ENCODE measurements at regions not wholly inside any gene's neighbourhood (a gene's known extent, or its start where the extent isn't known, plus 50 kb on each side); places are given as distances from the start of the nearest gene placed in this dataset.
A peak's percentile ranks its signal among the peaks of the same experiment; 100 is the strongest.
"Not testable (repeated sequence)": the region's sequence is repeated elsewhere in the genome, so short reads cannot be mapped to it uniquely, and the experiment has no call there.

DNA sequence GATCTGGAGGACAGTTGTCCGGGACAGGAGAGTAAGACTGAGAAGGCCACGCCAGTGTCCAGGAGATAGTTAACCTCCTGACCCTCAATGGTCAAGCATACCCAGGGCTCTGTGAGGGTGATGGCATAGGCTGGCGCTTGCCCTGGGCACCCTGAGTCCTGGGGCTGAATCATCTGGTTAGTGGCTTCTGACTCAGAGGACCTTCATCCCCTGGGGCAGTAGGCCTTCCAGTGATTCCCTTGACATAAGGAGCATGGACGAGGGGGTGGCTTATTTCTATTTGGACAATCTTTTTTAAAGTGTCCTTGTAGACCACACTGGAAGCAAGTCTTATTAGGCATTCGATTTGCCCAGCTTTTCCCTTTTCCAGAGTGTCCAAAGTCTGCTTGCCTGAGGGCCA, 108.4 kb upstream of the SHISA3 start:
- H3K9me3 ChIP-seq (ENCODE audit: control insufficient read depth, low read length); H3K36me3 ChIP-seq (ENCODE audit: control insufficient read depth, insufficient read depth, low read length, severe bottlenecking); H3K4me3 ChIP-seq (ENCODE audit: low read length); DNase-seq (ENCODE audit: low read depth); H3K9ac ChIP-seq (ENCODE audit: low read length); H3K4me1 ChIP-seq (ENCODE audit: control insufficient read depth, insufficient read depth, low read length); H3K27me3 ChIP-seq (replicated peaks; ENCODE audit: control insufficient read depth, insufficient read depth, low read length): not testable (repeated sequence)

DNA sequence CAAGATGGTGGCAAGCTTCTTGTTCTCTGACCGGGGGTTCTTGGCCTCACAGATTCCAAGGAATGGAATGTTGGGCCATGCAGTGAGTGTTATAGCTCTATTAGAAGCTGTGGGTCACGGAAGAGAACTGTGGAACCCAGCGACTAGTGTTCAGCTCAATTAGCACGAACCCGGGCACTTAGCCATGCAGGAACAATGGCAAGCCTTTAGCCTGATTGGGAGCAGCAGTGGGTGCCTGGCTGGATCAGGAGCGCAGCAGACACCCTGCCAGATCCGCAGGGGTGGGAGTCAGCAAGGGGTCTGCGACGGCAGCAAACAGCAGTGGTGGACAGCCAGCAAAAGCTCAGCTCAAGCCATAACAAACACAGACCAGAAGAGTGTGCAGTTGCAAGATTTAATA, 105.1 kb upstream of the SHISA3 start:
- DNase-seq (ENCODE audit: low read depth); H3K9me3 ChIP-seq (ENCODE audit: control insufficient read depth, low read length); H3K27me3 ChIP-seq (replicated peaks; ENCODE audit: control insufficient read depth, insufficient read depth, low read length); H3K4me1 ChIP-seq (ENCODE audit: control insufficient read depth, insufficient read depth, low read length); H3K9ac ChIP-seq (ENCODE audit: low read length); H3K36me3 ChIP-seq (ENCODE audit: control insufficient read depth, insufficient read depth, low read length, severe bottlenecking); H3K4me3 ChIP-seq (ENCODE audit: low read length): not testable (repeated sequence)

DNA sequence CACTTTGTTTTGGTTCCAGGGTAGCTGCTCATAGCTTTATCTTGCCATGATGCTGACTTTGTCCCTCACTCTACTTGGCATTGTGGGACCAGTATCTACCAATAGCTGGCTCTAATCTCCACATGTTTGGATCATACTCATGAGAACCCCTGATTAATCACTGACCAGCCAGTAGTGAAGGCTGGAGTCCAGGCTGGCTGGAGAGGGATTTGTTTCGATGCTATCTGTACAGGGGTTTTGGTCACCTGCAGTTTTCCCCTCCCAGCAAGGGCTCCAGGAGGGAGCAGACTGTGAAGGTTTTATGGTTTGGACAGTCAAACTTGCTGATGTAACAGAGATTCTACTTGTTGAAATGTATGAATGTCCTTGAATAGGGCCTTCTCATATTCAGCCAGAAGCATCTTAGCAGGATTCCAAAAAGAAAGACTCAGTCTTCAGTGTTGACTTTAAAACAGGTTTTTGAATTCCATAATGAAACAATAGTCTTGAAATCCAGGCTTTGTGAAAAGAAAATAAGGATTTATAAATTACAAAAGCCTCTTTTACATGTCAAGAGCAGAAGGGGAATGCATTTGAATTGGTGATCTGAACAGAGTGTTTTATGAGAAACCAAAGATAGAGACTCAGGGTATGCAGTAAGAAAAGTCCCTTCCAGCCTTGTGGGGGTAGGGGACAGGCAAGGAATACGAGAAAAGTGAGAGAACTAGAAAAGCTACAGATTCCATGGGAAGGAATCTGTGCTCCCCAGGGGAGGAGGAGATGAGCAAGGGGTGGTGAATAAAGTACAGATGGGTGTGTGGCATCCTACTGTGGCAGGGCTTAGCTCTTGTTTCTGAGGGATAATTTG, 103.1 kb upstream of the SHISA3 start:
- Histone ChIP-seq H3K4me1 (ENCODE audit: control insufficient read depth, insufficient read depth, low read length) (no peaks in the 10 kb centered on the region), H3K4me3 (ENCODE audit: low read length) (no peak overlapping the region), H3K27me3 (replicated peaks; ENCODE audit: control insufficient read depth, insufficient read depth, low read length) (peaks cover 5% of the 10 kb centered on the region), H3K9ac (ENCODE audit: low read length) (no peak overlapping the region), H3K36me3 (ENCODE audit: control insufficient read depth, insufficient read depth, low read length, severe bottlenecking) (no peaks in the 10 kb centered on the region), H3K9me3 (ENCODE audit: control insufficient read depth, low read length) (no peaks in the 10 kb centered on the region)
- no peak for DNase-seq (ENCODE audit: low read depth)

DNA sequence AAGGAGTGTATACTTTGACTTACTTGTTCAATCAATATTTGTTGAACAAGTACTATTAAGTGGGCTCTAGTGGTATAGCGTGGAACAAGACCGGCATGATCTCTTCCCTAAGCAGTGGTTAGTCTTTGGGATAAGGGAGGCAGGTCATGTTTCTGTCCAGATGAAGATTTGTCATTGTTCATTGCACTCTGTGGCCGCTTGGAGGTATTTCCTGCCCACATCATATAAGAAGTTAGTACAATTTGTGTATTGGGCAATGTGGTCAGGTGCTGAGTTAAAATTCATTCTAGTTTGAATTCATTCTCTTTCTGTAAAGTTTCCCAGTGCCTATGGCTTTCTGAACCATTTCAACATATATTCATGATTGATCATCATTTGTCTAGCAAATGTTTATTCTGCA, 101.1 kb upstream of the SHISA3 start:
- H3K4me3 ChIP-seq (ENCODE audit: low read length): no peak overlapping the region
- H3K9ac ChIP-seq (ENCODE audit: low read length): no peak overlapping the region
- H3K9me3 ChIP-seq (ENCODE audit: control insufficient read depth, low read length): no peaks in the 10 kb centered on the region
- peaks cover 11% of the 10 kb centered on the region for H3K27me3 ChIP-seq (replicated peaks; ENCODE audit: control insufficient read depth, insufficient read depth, low read length)
- H3K36me3 ChIP-seq (ENCODE audit: control insufficient read depth, insufficient read depth, low read length, severe bottlenecking): no peaks in the 10 kb centered on the region
- no peak for DNase-seq (ENCODE audit: low read depth)
- no peaks in the 10 kb centered on the region for H3K4me1 ChIP-seq (ENCODE audit: control insufficient read depth, insufficient read depth, low read length)

DNA sequence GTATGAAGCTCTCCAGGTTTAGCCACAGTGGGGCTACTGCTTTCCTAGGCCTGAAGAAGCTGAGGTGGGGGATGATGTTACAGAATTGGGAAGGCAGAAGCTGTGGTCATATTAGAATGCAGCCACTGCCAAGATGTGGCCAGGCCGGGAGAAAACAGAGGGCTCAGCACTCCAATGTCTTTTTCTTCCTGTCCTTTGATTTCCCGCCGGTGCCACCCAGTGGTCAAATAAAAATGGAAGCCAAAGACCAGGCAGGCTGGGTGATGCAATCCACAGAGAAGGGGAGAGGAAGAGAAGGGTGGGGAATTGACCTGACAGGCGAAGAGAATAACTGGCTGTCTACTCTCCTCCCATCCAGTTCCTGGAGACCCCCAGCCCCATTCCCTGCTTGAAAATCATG, 94.9 kb upstream of the SHISA3 start:
- Histone ChIP-seq H3K4me1 (ENCODE audit: control insufficient read depth, insufficient read depth, low read length) (peaks cover 11% of the 10 kb centered on the region), H3K36me3 (ENCODE audit: control insufficient read depth, insufficient read depth, low read length, severe bottlenecking) (no peaks in the 10 kb centered on the region), H3K4me3 (ENCODE audit: low read length) (no peak overlapping the region), H3K9ac (ENCODE audit: low read length) (no peak overlapping the region), H3K27me3 (replicated peaks; ENCODE audit: control insufficient read depth, insufficient read depth, low read length) (peaks cover 7% of the 10 kb centered on the region), H3K9me3 (ENCODE audit: control insufficient read depth, low read length) (no peaks in the 10 kb centered on the region)
- peak; percentile 4 for DNase-seq (ENCODE audit: low read depth)

DNA sequence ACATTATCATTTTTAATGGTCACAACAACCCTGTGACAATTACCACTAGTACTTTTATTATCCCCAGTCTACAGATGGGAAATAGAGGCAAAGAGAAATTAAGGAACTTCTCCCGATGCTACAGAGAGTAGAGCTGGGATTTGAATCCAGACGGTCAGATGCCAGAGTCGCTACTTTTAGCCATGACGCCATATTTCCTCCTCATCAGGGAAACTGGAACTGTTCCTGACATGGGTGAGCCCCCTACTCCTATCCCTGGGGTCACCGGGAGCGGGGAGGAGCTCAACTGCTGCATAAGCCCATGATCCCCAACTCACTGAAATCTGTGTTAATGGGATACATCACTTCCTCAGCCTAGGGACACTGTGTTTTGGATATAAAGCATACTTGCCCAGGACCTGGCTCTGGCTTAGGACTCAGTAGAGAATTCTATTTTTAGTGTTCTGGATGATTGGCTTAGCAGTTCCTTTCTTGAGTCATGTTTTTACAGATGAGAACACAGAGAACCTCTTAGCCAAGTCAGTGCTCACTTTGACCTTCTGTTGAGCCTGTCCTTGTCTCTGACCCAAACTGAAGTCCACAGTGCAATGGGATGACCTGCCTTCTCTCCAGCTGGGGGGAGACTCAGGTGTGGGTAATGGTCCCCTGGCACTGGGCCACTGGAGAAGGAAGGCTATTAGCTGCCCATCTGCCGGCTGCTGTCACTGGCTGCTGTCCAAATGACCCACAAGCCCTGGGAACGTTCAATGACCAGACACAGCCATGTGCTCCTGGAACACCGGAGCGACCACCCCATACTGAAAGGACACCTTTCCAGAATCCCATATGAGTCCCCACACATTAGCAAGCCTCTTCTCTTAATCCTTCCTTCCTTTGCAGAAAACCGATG, 90.8 kb upstream of the SHISA3 start:
- no peak overlapping the region for H3K4me3 ChIP-seq (ENCODE audit: low read length)
- H3K36me3 ChIP-seq (ENCODE audit: control insufficient read depth, insufficient read depth, low read length, severe bottlenecking): no peaks in the 10 kb centered on the region
- H3K27me3 ChIP-seq (replicated peaks; ENCODE audit: control insufficient read depth, insufficient read depth, low read length): no peaks in the 10 kb centered on the region
- H3K9me3 ChIP-seq (ENCODE audit: control insufficient read depth, low read length): no peaks in the 10 kb centered on the region
- H3K4me1 ChIP-seq (ENCODE audit: control insufficient read depth, insufficient read depth, low read length): peaks cover 11% of the 10 kb centered on the region
- DNase-seq (ENCODE audit: low read depth): no peak
- no peak overlapping the region for H3K9ac ChIP-seq (ENCODE audit: low read length)

DNA sequence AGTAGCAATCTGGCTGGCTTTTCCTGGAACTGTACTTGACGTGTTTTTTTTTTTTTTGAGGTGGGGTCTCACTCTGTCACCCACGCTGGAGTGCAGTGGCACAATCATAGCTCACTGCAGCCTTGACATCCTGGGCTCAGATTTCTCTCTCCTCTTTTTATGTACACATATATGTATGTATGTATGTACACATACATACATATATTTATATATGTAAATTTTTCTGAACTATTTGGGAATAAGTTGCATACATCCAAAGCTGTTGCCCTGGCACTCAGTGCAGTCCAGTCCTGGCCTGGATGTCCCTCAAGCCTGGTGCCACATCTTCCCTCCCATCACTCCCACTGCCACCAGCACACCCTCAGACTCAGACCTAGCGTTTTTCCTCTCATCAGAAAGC, 89.0 kb upstream of the SHISA3 start:
- Histone ChIP-seq H3K9ac (ENCODE audit: low read length) (no peak overlapping the region), H3K27me3 (replicated peaks; ENCODE audit: control insufficient read depth, insufficient read depth, low read length) (no peaks in the 10 kb centered on the region), H3K36me3 (ENCODE audit: control insufficient read depth, insufficient read depth, low read length, severe bottlenecking) (no peaks in the 10 kb centered on the region), H3K4me1 (ENCODE audit: control insufficient read depth, insufficient read depth, low read length) (peaks cover 11% of the 10 kb centered on the region), H3K4me3 (ENCODE audit: low read length) (no peak overlapping the region), H3K9me3 (ENCODE audit: control insufficient read depth, low read length) (no peaks in the 10 kb centered on the region)
- DNase-seq (ENCODE audit: low read depth): no peak

DNA sequence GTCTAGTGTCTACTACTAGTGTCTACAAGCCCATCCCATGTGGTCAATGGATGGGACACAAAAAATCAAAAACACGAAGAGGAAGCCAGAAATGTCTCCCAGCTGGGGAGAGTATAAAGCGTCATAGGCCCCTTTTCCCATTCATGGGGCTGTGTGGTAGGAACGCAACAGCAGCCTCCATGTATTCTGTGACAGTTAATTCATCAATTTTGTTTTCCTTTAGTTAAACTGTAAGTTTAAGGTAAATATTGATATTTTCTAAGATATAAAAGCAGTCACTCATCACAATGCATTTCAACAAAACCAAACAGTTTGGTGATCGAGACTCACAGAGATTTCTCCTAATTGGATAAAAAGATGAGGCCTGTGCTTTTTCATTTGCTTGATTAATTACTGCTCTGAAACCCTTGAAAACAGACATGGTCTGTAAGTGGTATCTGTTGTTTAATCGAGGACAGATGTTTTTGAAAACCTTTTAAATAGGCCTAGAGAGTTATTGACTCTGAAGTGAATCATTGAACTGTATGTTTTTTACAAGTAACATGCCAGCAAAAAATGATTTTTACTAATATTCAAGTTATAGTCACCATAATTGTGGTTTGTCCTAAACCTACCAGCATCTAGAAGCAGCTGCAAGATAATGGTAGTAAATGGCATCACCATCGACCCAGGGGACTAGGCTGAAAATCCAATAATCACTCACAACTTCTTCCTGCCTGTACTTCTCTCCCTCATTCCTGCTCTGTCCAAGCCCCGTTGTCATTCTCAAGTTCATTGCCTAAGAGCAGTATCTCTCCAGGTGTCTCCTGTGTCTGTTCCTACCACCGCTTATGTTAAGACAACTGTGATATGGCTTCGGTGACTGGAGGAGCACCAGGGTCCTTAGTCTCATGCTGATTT, 87.7 kb upstream of the SHISA3 start:
- Histone ChIP-seq H3K9ac (ENCODE audit: low read length) (no peak overlapping the region), H3K4me3 (ENCODE audit: low read length) (no peak overlapping the region), H3K36me3 (ENCODE audit: control insufficient read depth, insufficient read depth, low read length, severe bottlenecking) (no peaks in the 10 kb centered on the region), H3K27me3 (replicated peaks; ENCODE audit: control insufficient read depth, insufficient read depth, low read length) (no peaks in the 10 kb centered on the region), H3K4me1 (ENCODE audit: control insufficient read depth, insufficient read depth, low read length) (peaks cover 11% of the 10 kb centered on the region), H3K9me3 (ENCODE audit: control insufficient read depth, low read length) (no peaks in the 10 kb centered on the region)
- DNase-seq (ENCODE audit: low read depth): no peak

DNA sequence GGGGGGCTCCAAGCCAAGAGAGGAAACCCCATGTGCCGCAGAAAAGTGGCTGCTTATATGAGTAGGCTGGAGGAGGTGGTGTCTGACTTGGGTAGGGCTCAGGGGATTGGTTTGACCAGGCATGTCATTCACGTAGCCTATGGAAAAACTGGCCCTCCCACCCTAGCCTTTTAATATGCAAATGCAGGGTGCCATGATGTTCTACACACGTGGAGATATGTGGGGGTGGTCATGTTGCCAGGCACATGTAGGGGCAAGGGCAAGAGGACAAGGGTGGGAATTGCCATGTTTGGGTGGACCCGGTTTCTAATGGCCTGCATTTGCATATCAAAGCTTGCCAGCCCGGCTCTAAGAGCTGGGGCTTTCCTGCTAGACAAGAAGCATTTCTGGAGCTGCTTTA, 86.9 kb upstream of the SHISA3 start:
- Histone ChIP-seq H3K9me3 (ENCODE audit: control insufficient read depth, low read length) (no peaks in the 10 kb centered on the region), H3K27me3 (replicated peaks; ENCODE audit: control insufficient read depth, insufficient read depth, low read length) (no peaks in the 10 kb centered on the region), H3K4me1 (ENCODE audit: control insufficient read depth, insufficient read depth, low read length) (peaks cover 11% of the 10 kb centered on the region), H3K9ac (ENCODE audit: low read length) (no peak overlapping the region), H3K36me3 (ENCODE audit: control insufficient read depth, insufficient read depth, low read length, severe bottlenecking) (no peaks in the 10 kb centered on the region), H3K4me3 (ENCODE audit: low read length) (no peak overlapping the region)
- no peak for DNase-seq (ENCODE audit: low read depth)

DNA sequence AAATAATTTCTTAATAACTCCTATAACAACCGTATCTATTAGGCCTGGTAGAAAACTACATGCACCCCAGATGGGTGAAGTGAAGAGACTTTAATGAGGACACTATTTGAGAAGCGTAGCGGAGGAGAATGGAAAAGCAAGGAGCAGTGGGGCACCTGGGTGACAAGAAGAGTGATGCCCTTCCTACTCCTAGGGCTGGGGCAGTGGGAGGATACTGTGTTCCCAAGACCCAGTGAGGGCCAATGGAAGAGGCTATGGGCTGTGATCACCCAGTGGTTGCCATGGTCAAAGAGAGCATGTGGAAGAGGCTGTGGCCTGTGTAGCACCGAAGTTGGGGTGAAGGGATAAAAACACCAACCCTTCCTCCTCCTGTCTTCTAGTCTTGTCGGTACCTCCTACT, 86.5 kb upstream of the SHISA3 start:
- Histone ChIP-seq H3K27me3 (replicated peaks; ENCODE audit: control insufficient read depth, insufficient read depth, low read length) (no peaks in the 10 kb centered on the region), H3K4me1 (ENCODE audit: control insufficient read depth, insufficient read depth, low read length) (peaks cover 11% of the 10 kb centered on the region), H3K36me3 (ENCODE audit: control insufficient read depth, insufficient read depth, low read length, severe bottlenecking) (no peaks in the 10 kb centered on the region), H3K9ac (ENCODE audit: low read length) (no peak overlapping the region), H3K4me3 (ENCODE audit: low read length) (no peak overlapping the region), H3K9me3 (ENCODE audit: control insufficient read depth, low read length) (no peaks in the 10 kb centered on the region)
- DNase-seq (ENCODE audit: low read depth): no peak

DNA sequence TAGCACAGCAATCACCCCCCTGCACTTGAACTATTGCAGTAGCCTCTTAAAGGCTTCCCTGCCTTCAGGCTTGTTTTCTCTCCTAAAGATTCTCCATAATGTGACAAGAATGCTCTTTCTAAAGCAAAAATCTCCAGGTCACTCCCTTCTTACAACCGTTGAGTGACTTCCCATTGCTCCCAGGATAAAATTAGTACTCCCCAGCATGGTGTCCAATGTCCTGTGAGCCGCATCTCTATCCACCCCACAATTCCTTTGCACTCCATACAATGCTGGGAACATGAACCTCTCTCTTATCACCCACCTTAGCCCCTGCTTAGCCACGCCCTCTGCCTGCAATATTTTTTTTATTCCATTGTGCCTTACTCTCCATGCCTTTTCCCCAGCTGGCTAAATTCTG, 85.7 kb upstream of the SHISA3 start:
- Histone ChIP-seq H3K27me3 (replicated peaks; ENCODE audit: control insufficient read depth, insufficient read depth, low read length) (no peaks in the 10 kb centered on the region), H3K9ac (ENCODE audit: low read length) (no peak overlapping the region), H3K9me3 (ENCODE audit: control insufficient read depth, low read length) (no peaks in the 10 kb centered on the region), H3K4me3 (ENCODE audit: low read length) (no peak overlapping the region), H3K4me1 (ENCODE audit: control insufficient read depth, insufficient read depth, low read length) (peaks cover 3% of the 10 kb centered on the region), H3K36me3 (ENCODE audit: control insufficient read depth, insufficient read depth, low read length, severe bottlenecking) (no peaks in the 10 kb centered on the region)
- no peak for DNase-seq (ENCODE audit: low read depth)

Measured in adipocyte (in vitro differentiated cells).